WTC11 (cell line): ENCODE measurements at regions not wholly inside any gene's neighbourhood (a gene's known extent, or its start where the extent isn't known, plus 50 kb on each side); places are given as distances from the start of the nearest gene placed in this dataset.

Source experiments
- ATAC-seq: fragments of 200-7000 bp; cut with Tn5 transposase; 2 replicates; pipeline ENCODE4 v1.10.0; 2021; ENCODE audit warnings: mild to moderate bottlenecking, moderate library complexity
- CTCF ChIA-PET: fragments of 300-600 bp; sonication (Branson Sonifier 250); formaldehyde crosslinking; loops from one replicate; lab custom pipeline; 2021; ENCODE audit warnings: antibody characterized with exemption; lab: Charles Lee
- POLR2A ChIA-PET: fragments of 350-600 bp; sonication (Branson Sonifier 250); formaldehyde crosslinking; loops from one replicate; lab custom pipeline; 2021; ENCODE audit warnings: antibody characterized with exemption; lab: Charles Lee
- DNase-seq: peaks from one replicate; pipeline ENCODE4 v3.0.0; 2021; ENCODE audit warnings: low spot score
- H3K27ac Mint-ChIP-seq: 2 replicates; pipeline ENCODE4 v1.8.0; 2021; ENCODE audit warnings: mixed read lengths
- H3K27me3 Mint-ChIP-seq: 2 replicates; pipeline ENCODE4 v1.8.0; 2021; ENCODE audit warnings: low read depth, mild to moderate bottlenecking, moderate library complexity, mixed read lengths
- H3K36me3 Mint-ChIP-seq: 2 replicates; pipeline ENCODE4 v1.8.0; 2021; ENCODE audit warnings: mixed read lengths
- H3K4me1 Mint-ChIP-seq: 2 replicates; pipeline ENCODE4 v1.8.0; 2022; ENCODE audit warnings: mixed read lengths
- H3K4me3 Mint-ChIP-seq: 2 replicates; pipeline ENCODE4 v1.8.0; 2021; ENCODE audit warnings: mild to moderate bottlenecking, moderate library complexity, mixed read lengths
- H3K9me3 Mint-ChIP-seq: 2 replicates; pipeline ENCODE4 v1.8.0; 2021; ENCODE audit warnings: mixed read lengths
- ATF1 ChIP-seq: sonication (generic); formaldehyde crosslinking; IDR thresholded peaks from 2 replicates; pipeline ENCODE4 v1.8.1; 2023; ENCODE audit warnings: mild to moderate bottlenecking, moderate library complexity, missing genetic modification reagents
- ATF2 ChIP-seq: sonication (generic); formaldehyde crosslinking; IDR thresholded peaks from 2 replicates; pipeline ENCODE4 v1.8.1; 2022; ENCODE audit warnings: low read depth, missing genetic modification reagents, borderline replicate concordance
- CREB1 ChIP-seq: sonication (generic); formaldehyde crosslinking; IDR thresholded peaks from 2 replicates; pipeline ENCODE4 v1.8.0; 2023; ENCODE audit warnings: mild to moderate bottlenecking, missing genetic modification reagents
- E2F5 ChIP-seq: sonication (generic); formaldehyde crosslinking; IDR thresholded peaks from 2 replicates; pipeline ENCODE4 v1.8.1; 2022; ENCODE audit warnings: mild to moderate bottlenecking, moderate library complexity, missing genetic modification reagents
- ERG ChIP-seq: fragments of 250-450 bp; sonication (Bioruptor Pico); IDR thresholded peaks from 2 replicates; pipeline ENCODE4 v1.8.0; 2021; ENCODE audit warnings: mild to moderate bottlenecking
- FOXK1 ChIP-seq: sonication (generic); formaldehyde crosslinking; IDR thresholded peaks from 2 replicates; pipeline ENCODE4 v1.8.0; 2022; ENCODE audit warnings: mild to moderate bottlenecking, moderate library complexity, missing genetic modification reagents
- GRHL2 ChIP-seq: fragments of 250-450 bp; sonication (Bioruptor Pico); IDR thresholded peaks from 2 replicates; pipeline ENCODE4 v1.8.0; 2022; ENCODE audit warnings: mild to moderate bottlenecking, moderate library complexity; ENCODE audit not compliant: insufficient replicate concordance, severe bottlenecking
- KAT7 ChIP-seq: sonication (generic); formaldehyde crosslinking; IDR thresholded peaks from 2 replicates; pipeline ENCODE4 v1.8.1; 2023; ENCODE audit warnings: missing genetic modification reagents, mild to moderate bottlenecking, borderline replicate concordance
- MAX ChIP-seq: sonication (generic); formaldehyde crosslinking; IDR thresholded peaks from 2 replicates; pipeline ENCODE4 v1.8.0; 2022; ENCODE audit warnings: mild to moderate bottlenecking, missing genetic modification reagents
- NR1H2 ChIP-seq: sonication (generic); formaldehyde crosslinking; IDR thresholded peaks from 2 replicates; pipeline ENCODE4 v1.9.0; 2021; ENCODE audit warnings: mild to moderate bottlenecking, moderate library complexity, missing genetic modification reagents
- PRDM15 ChIP-seq: sonication (generic); formaldehyde crosslinking; IDR thresholded peaks from 2 replicates; pipeline ENCODE4 v1.8.0; 2022; ENCODE audit warnings: missing genetic modification reagents
- RELA ChIP-seq: sonication (generic); formaldehyde crosslinking; IDR thresholded peaks from 2 replicates; pipeline ENCODE4 v1.8.1; 2022; ENCODE audit warnings: missing genetic modification reagents, mild to moderate bottlenecking, borderline replicate concordance
- STAT6 ChIP-seq: sonication (generic); formaldehyde crosslinking; conservative IDR thresholded peaks from 2 replicates; pipeline ENCODE4 v1.8.1; 2023; ENCODE audit warnings: mild to moderate bottlenecking, low read depth, missing genetic modification reagents, moderate library complexity
- ZMAT4 ChIP-seq: fragments of 250-450 bp; sonication (Bioruptor Pico); IDR thresholded peaks from 2 replicates; pipeline ENCODE4 v1.9.0; 2021; ENCODE audit warnings: mild to moderate bottlenecking
- ZNF281 ChIP-seq: sonication (generic); formaldehyde crosslinking; IDR thresholded peaks from 2 replicates; pipeline ENCODE4 v1.8.0; 2023; ENCODE audit warnings: mild to moderate bottlenecking, missing genetic modification reagents
- ZNF317 ChIP-seq: sonication (generic); formaldehyde crosslinking; IDR thresholded peaks from 2 replicates; pipeline ENCODE4 v1.8.1; 2023; ENCODE audit warnings: low read depth, mild to moderate bottlenecking, moderate library complexity, missing genetic modification reagents, borderline replicate concordance
- ZNF425 ChIP-seq: fragments of 250-450 bp; sonication (Bioruptor Pico); conservative IDR thresholded peaks from 2 replicates; pipeline ENCODE4 v1.9.0; 2021; ENCODE audit warnings: mild to moderate bottlenecking
- ZNF512 ChIP-seq: sonication (generic); formaldehyde crosslinking; IDR thresholded peaks from 2 replicates; pipeline ENCODE4 v1.8.1; 2022; ENCODE audit warnings: missing genetic modification reagents, borderline replicate concordance

GRCh38 chr12:58459191-58459590 is 461.1 kb downstream of the LRIG3 start:
- ChIA-PET CTCF (interaction anchor here (0.9 kb wide), 1 partner anchor 16 kb away, joined by 4 read pairs; no protein-coding TSS in a partner anchor), POLR2A (no interaction called here)
- no peaks in the 10 kb centered on the region for H3K36me3 Mint-ChIP-seq
- H3K4me1 Mint-ChIP-seq = peaks cover 4% of the 10 kb centered on the region; the same call in 1 of the 2 replicates
- no peaks in the 10 kb centered on the region for H3K27me3 Mint-ChIP-seq
- no peak for ATAC-seq
- no peak for TF ChIP-seq E2F5 (CRISPR knock-in tag)
- TF ChIP-seq RELA (CRISPR knock-in tag) = no peak
- TF ChIP-seq GRHL2 (CRISPR knock-in tag) = no peak
- no peak for TF ChIP-seq STAT6 (CRISPR knock-in tag)
- no peak for TF ChIP-seq FOXK1 (CRISPR knock-in tag)
- no peak for TF ChIP-seq PRDM15 (CRISPR knock-in tag)
- no peak for TF ChIP-seq NR1H2 (CRISPR knock-in tag)
- no peak for TF ChIP-seq ZNF512 (CRISPR knock-in tag)
- TF ChIP-seq MAX = no peak
- TF ChIP-seq ZMAT4 (CRISPR knock-in tag) = no peak
- no peak for TF ChIP-seq ZNF425 (CRISPR knock-in tag)
- no peak for TF ChIP-seq ZNF317 (CRISPR knock-in tag)
- TF ChIP-seq KAT7 (CRISPR knock-in tag) = no peak
- TF ChIP-seq ERG (CRISPR knock-in tag) = no peak
- TF ChIP-seq ZNF281 (CRISPR knock-in tag) = no peak
- no peak for TF ChIP-seq ATF2 (CRISPR knock-in tag)
- no peak for TF ChIP-seq CREB1 (CRISPR knock-in tag)
- TF ChIP-seq ATF1 (CRISPR knock-in tag) = no peak
- DNase-seq = no peak
- H3K4me3 Mint-ChIP-seq = no peak overlapping the region
- H3K9me3 Mint-ChIP-seq = no peaks in the 10 kb centered on the region
- H3K27ac Mint-ChIP-seq = no peak overlapping the region
